Fibroblast of peridontal ligament (primary cell): ENCODE measurements at regions not wholly inside any gene's neighbourhood (a gene's known extent, or its start where the extent isn't known, plus 50 kb on each side); places are given as distances from the start of the nearest gene placed in this dataset.

Experiments used
- DNase-seq: peaks from one replicate; pipeline ENCODE4 v3.0.0-alpha.2; 2010; ENCODE audit errors: extremely low read depth

DNA sequence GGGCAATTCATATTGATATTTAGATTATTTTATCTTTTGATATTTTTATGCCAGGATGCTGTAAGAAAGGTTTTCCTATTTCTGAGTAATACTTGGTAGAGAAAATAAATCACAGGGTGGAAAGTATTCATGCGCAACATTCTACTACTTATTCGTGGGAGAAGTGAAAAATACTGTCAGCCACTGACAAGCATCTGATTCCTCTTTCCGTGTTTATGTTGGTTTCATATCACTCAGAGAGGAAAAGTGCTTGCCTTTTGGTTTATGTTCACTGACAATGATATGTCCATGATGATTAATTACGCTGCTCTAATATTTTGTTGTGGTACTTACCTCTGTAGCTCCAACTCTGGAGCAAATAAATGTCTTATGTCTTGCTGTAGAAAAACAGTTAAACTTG is 429.4 kb downstream of the EDEM1 start:
- no peak for DNase-seq

DNA sequence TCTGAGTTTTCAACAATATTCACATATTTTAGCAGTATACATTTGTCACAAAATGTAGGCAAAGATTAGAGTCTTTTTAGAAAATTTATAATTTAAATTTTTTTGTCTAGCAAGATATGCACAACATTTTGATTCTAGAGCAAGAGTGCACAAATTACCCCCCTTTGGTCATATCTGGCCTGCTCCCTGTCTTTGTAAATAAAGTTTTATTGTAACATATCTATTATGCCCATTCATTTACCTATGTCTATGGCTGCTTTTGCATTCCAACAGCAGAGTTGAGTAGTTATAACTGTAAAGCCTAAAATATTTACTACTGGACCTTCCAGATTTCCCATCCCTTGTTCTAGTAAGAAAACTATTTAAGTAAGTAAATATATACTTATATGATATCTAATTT is 430.7 kb downstream of the EDEM1 start:
- DNase-seq, result no peak

GRCh38 chr3:5630406-5630805 is 442.9 kb downstream of the EDEM1 start:
- DNase-seq, result no peak

GRCh38 chr3:5633960-5634359 is 446.5 kb downstream of the EDEM1 start:
- no peak for DNase-seq

- DNase-seq, result no peak
Measured at GRCh38 chr3:5634411-5634810, 446.9 kb downstream of the EDEM1 start.

DNA sequence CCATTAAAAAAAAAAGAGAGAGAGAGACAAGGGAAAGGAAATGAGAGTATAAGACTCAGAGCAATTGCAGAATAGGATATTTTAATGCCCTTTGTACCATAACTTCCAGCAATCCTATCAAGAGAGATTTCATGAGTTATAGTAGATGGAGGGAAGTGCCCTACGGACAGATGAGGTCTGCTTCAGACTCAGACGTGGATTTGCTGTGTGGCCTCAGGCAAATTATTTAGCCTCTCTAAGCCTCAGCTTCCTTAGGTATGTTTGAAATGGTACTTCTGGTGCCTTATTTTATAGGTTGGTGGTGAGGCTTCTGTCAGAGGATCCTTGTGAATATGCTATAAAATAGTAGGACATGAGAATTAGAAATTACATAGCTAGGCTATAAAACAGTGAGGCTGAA is 448.2 kb downstream of the EDEM1 start:
- no peak for DNase-seq

- no peak for DNase-seq
Measured at GRCh38 chr3:5638550-5638949, 451.0 kb downstream of the EDEM1 start.

DNA sequence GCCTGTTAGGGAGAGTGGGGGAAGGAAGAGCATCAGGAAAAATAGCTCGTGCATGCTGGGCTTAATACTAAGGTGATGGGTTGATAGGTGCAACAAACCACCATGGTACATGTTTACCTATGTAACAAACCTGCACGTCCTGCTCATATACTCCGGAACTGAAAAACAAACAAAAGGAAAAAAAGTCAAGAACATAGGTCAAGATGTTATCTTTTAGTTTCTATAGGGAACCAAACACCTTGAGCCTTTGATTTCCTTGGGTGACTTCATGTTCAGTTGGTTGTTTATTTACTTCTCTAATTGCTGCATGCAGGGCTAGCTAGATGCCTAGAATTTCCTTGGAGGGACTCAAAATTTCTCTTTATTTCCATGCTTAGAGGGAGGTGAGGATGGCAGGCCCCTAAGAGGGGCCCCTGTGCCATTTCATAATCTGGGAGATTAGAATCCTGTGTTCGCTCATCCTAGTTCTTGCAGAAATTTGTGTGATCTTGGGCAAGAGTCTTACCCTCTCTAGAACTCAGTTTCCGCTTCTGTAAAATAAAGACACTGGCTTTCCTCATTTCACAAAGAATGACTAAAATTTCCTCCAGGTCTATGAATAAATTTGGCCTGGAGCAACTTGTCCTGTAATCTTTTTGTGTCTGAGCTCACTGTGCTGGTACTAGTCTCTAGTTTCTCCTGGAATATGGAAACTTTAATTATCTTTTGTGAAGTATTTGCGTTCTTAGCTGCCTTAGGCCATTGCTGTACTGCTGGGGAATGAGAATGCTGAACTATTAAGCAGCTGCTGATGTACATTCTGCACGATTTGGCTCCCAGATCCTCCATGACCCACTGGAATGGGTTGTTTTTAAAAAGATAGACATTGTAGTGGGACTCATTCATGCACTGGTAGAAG is 457.5 kb downstream of the EDEM1 start:
- no peak for DNase-seq

GRCh38 chr3:5645692-5646410 is 458.3 kb downstream of the EDEM1 start:
- DNase-seq, result no peak

DNA sequence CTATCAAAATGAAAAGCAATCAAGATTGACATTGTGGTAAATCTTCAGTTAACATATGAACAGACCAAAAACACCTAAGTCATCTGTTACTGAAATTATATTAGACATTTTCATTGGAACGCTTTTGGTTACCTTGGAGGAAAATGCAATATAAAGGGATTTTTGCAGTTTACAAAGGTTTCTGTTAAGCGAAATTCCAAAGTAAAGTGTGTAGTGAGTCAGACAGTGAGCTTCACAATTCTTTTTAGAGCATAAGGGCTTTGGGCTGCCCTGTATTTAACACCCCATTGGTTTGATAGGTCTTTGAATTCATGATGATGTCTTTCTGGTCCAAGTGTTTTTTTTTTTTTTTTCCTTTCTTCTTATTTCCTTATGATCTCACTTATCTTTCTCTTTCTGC is 462.8 kb downstream of the EDEM1 start:
- no peak for DNase-seq

DNA sequence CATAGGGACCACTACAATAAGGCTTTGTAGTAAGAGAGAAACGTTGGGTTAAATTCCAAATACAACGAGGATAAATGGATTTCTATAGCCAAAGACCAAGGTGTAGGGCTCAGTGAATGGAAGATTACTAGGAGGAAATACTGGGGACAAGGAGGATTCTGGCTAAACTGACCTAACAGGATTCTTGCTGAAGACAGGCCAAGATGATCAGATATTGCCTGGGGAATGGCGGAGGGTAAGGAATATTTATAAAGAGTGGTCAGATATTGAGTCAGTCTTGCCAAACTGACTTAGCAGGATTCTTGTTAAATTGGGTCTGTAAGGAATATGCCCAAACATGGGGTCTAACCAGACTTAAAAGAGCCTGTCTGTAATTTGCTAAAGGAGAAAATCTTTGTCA is 463.8 kb downstream of the EDEM1 start:
- no peak for DNase-seq

DNA sequence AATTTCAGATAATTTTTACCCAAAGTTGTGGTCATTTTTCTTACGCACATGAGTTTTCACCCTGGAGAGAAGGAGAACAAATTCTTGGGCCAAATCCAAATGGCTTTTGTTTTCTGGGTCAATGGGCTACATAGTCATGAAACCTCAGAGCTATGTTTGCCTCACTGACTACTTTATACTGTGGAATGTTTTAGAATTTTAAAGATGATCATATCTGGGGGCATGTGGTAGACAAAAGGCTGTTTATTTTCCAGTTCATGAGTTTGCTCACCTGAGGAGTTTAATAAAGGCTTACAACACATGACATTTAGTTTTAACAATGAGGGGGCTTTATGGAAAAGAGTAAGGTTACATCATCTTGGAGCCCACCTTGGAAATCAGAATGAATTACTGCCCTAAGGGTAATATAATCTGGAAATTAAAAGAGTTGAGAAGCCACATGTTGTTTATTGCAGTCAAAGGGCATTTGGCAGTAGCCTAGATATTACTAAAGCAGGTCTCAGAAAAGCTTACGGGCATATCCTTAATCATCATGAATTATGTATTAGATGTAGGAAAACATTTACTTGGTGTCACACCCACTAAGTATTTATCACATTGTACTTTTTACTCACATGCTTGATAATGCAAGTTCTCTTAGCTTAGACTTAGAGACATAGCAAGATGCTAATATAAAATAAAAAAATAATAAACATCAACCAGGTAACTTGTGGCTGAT is 466.1 kb downstream of the EDEM1 start:
- DNase-seq, result no peak

DNA sequence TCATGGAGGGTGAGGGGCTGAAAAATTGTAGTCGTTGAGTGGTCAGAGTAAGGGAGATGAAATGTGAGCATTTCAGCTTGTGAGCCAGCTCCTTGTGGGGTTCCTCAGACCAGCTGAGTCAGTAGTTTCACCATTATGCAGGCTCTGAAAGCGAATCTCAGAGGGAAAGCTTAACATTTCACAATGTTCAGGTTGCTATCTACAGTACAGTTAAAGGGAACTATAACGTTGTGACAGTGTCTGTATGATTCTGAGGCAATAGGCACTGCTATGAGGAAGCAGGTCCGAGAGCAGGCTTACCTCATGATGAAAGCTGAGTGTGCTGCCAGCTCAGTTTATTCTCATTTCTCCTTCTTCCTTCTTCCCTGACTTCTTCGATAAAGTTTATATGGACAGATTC is 469.6 kb downstream of the EDEM1 start:
- DNase-seq, result no peak

GRCh38 chr3:5663601-5664000 is 476.1 kb downstream of the EDEM1 start:
- no peak for DNase-seq

- DNase-seq, result no peak
Measured at GRCh38 chr3:5666455-5666854, 478.9 kb downstream of the EDEM1 start.

GRCh38 chr3:5673521-5673920 is 486.0 kb downstream of the EDEM1 start:
- DNase-seq, result no peak

DNA sequence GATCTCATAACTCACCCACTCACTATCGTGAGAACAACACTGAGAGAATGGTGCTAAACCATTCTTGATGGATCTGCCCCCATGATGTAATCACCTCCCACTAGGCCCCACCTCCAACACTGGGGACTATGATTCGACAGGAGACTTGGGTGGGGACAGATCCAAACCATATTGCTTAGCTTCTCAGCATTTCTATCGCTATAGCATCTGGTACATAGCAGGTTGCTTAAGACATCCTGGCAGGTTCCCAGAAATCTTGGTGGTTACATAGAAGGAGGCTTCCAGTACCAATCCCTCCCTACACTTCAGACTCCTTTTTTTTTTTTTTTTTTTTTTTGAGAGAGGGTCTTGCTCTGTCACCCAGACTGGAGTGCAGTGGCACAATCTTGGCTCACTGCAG is 487.8 kb downstream of the EDEM1 start:
- DNase-seq, result no peak

DNA sequence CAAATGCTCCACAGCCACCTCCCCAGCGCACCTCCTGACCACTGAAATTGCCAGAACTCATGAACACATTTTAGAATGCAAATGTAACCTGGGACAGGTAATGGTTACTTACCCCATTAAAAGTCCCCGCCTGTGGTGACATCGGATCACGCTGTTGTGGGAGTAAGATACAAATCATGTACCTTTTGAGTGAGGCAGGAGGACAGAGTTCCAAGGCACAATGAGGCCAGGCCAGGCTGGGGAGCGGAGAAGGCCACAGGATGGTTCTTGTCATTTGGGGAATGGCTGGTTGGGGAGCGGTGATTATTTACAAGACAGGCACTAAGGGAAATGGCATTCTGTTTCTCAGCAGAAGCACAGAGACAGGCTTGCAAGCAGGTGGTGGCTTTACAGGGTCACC is 490.0 kb downstream of the EDEM1 start:
- DNase-seq, result no peak

DNA sequence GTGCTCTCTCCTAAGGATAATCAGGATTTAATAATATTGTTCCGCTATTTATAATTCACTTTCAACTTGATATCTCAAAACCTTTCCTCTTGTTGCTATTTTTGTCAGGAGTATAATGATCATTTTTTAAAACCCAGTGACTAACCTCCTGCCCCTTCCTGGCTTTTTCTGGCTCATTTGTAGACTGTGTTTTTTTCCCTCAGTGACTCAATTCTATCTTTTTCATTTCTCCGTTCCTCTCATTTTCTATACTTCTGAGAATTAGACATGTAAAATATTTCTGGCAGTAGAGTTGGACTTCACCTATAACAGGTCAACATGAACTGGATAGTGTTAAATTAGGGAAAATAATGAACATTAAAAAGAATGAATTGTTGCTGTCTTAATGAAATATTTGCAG is 490.7 kb downstream of the EDEM1 start:
- no peak for DNase-seq

GRCh38 chr3:5678844-5679243 is 491.3 kb downstream of the EDEM1 start:
- no peak for DNase-seq

GRCh38 chr3:5687230-5687629 is 499.7 kb downstream of the EDEM1 start:
- DNase-seq, result no peak

DNA sequence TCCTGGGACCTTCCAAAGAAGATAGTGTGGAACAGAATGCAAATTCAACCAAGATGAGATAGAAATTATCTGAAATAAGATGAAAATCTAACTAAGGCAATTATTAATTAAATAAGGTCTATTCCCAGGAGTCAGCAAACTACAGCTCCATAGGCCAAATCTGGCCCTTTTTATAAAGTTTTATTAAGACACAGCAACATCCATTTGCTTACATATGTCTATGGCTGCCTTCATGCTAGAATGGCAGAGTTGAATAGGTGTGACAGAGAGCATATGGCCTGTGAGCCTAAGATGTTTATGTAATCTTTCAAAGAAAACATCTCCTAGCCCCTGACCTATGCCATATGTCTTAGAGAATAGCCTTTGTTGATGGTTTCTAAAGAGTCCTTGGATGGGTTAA is 503.0 kb downstream of the EDEM1 start:
- no peak for DNase-seq
